WI38 (cell line): ENCODE measurements at regions not wholly inside any gene's neighbourhood (a gene's known extent, or its start where the extent isn't known, plus 50 kb on each side); places are given as distances from the start of the nearest gene placed in this dataset.
"Not testable (repeated sequence)": the region's sequence is repeated elsewhere in the genome, so short reads cannot be mapped to it uniquely, and the experiment has no call there.

Source experiments
- H3K4me3 ChIP-seq: 2 replicates; pipeline ENCODE4 v1.5.1; 2011; ENCODE audit warnings: low read depth, mild to moderate bottlenecking, control low read depth, low read length
- TF ChIP-seq, protein P1 (sequence below): IDR thresholded peaks from 2 replicates; pipeline ENCODE4 v1.5.1; 2012; ENCODE audit warnings: low read depth, mild to moderate bottlenecking, control low read depth, low read length

DNA sequence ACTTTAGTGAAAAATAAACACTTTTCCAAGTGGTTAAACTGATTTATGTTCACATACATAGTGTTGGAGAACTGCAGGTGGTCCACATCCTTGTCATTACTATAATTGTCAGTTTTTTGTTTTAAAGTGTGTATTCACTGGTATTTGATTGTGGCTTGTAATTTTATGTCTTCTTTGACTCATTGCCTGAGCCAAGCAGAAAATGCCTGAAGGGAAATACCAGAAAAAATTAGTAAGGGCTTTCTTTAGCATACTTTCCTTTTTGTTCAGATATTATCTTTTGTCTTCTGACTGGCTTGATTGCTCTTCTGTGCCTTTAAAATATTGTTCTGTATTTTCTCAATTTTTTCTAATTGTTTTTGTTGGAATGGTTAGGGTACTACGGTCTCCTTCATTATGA is 981.3 kb downstream of the C4orf33 start:
- no peak overlapping the region for H3K4me3 ChIP-seq
- TF ChIP-seq, protein P1, sequence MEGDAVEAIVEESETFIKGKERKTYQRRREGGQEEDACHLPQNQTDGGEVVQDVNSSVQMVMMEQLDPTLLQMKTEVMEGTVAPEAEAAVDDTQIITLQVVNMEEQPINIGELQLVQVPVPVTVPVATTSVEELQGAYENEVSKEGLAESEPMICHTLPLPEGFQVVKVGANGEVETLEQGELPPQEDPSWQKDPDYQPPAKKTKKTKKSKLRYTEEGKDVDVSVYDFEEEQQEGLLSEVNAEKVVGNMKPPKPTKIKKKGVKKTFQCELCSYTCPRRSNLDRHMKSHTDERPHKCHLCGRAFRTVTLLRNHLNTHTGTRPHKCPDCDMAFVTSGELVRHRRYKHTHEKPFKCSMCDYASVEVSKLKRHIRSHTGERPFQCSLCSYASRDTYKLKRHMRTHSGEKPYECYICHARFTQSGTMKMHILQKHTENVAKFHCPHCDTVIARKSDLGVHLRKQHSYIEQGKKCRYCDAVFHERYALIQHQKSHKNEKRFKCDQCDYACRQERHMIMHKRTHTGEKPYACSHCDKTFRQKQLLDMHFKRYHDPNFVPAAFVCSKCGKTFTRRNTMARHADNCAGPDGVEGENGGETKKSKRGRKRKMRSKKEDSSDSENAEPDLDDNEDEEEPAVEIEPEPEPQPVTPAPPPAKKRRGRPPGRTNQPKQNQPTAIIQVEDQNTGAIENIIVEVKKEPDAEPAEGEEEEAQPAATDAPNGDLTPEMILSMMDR: no peak

DNA sequence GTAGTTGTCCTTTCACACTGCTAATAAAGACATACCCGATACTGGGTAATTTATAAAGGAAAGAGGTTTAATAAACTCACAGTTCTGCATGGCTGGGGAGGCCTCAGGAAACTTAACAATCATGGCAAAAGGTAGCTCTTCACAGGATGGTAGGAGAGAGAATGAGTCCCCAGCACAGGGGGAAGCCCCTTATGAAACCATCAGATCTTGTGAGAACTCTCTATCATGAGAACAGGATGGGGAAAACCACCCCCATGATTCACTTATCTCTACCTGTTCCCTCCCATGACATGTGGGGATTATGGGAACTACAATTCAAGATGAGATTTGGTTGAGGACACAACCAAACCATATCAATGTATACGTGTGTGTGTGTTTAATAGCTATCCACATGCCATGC is 983.1 kb downstream of the C4orf33 start:
- not testable (repeated sequence) for H3K4me3 ChIP-seq

DNA sequence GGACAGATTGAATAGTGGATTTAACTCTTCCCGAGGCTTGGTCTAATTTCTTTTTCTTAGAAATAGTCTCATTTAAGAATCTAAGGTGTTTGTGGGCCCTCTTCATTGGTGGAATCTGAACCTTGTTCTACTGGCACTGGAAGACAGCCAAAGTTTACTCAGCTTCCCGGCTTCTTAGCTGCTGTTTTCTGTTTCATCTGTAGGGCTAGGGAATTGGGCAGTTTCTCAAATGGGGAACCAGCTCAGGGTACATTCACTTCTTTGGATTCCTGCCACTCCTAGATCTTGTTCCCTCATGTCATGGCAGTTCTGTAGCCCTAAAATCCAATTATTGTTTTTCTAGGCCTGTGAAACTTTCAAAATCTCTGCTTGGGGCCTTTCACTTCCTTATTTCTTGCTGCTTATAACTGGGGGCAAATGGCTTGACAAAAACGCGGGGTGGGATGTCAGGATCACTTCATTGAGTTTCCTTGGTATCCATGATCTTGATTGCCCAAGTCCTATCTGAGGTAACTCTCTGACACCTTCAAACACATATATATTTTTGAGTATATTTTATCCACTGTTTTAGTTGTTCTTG is 985.0 kb downstream of the C4orf33 start:
- TF ChIP-seq, protein P1: no peak

DNA sequence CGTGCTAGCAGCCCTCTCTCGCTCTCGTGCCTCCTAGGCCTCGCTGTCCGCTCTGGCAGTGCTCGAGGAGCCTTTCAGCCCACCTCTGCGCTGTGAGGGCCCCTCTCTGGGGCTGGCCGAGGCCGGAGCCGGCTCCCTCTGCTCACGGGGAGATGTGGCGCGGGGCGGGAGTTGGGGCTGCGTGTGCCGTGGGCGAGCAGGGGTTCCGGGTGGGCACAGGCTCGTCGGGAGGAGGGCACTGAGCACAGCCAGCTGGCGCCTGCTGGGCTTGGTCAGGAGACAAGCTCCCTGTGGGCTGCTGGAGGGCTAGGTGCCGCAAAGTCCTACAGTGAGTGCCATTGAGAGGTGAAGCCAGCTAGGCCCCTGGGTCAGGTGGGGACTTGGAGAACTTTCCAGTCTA is 994.5 kb downstream of the C4orf33 start:
- no peak overlapping the region for H3K4me3 ChIP-seq
- TF ChIP-seq, protein P1: no peak

More for the DNA sequence above, 985.0 kb downstream of the C4orf33 start:
- no peak overlapping the region for H3K4me3 ChIP-seq

DNA sequence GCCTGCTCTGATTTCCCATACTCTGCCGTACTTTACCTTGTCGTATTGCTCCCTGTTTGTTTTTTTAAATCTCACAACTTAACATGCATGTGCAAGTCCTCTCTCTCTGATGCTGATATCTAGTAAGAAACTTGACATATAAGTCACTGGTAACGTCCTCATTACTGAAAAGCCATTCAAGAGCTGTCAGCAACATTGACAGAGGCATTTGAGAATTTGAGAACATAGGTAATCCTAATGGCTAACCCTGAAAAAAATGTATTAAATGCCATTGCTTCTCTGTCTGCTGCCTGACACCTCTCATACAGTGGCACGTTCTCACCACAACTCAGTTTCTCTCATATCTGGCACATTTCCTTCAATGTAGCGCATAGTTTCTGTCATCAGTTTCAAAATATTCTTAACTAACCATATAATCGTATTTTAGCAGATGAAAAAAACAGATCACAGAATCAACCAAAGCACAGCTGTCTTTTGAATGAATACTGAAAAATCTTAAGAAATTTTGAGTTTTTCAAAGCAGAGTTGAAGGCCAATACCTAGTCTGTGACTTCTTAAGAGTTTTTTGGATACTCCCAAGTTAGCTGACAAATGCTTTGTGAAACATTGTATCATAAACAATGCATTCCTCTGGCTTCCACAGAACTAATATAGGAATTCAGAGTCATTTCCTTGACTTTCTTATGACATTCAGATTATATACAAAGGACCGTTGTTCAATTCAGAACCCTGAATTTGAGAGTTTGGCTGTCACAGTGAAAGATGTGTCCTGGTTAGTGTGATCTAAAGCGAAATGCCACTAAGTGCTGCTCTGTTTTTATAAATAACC is 996.4 kb downstream of the C4orf33 start:
- H3K4me3 ChIP-seq: no peak overlapping the region
- TF ChIP-seq, protein P1: no peak

DNA sequence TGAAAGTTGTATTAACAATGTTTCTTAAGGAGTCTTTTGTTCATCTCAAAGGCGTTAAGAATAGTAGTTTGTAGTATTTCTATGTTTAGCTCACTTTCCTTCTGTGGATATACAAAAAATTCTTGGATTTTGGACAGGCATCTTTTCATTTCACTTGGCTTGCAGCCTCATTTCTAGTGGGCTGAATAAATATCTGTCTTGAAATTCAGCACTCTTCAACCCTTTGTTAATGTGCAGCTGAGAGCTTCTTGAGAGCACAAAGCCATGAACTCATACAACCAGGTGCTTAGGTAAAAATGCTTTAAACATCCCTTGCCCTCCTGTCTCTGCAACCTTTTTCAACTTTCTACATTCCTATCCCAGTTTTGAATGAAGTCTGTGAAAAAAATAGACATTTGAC is 1003.2 kb downstream of the C4orf33 start:
- H3K4me3 ChIP-seq: no peak overlapping the region
- TF ChIP-seq, protein P1: no peak

DNA sequence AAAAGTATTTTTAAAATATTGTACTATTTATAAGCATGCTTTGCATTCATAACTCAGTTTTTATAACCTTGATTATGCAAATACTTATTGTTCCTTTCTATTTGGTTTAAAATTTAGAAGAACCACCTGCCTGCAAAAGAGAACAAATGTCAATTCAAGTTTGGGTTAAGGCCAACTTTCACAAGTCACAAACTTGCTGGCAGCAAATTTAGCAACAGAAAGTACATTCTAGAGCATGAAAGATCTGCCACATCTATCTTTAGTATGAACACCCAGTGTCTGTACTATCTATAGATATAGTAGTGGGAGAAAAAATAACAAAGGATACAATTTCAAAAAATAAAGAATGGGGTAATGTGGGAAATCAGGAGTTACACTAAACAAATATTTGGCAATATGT is 1014.2 kb downstream of the C4orf33 start:
- TF ChIP-seq, protein P1: no peak
- no peak overlapping the region for H3K4me3 ChIP-seq
